GM18867 (cell line): ENCODE measurements at regions not wholly inside any gene's neighbourhood (a gene's known extent, or its start where the extent isn't known, plus 50 kb on each side); places are given as distances from the start of the nearest gene placed in this dataset.

Experiments
- ATAC-seq: cut with Tn5 transposase; IDR thresholded peaks from one replicate; pipeline ENCODE4 v1.9.1; 2021; ENCODE audit warnings: mild to moderate bottlenecking, moderate library complexity; ENCODE audit not compliant: unreplicated experiment

- peak; percentile 89 for ATAC-seq
These were observed 65.9 kb upstream of the IRX6 start for GRCh38 chr16:55257966-55258613.

- no peak for ATAC-seq
These were observed 62.7 kb upstream of the IRX6 start for GRCh38 chr16:55261301-55261700.

- ATAC-seq, result no peak
These were observed 60.4 kb upstream of the IRX6 start for GRCh38 chr16:55263271-55264250.

- ATAC-seq, result no peak
These were observed 59.1 kb upstream of the IRX6 start for GRCh38 chr16:55264949-55265348.

- ATAC-seq, result no peak
These were observed 58.1 kb upstream of the IRX6 start for GRCh38 chr16:55265926-55266325.

- ATAC-seq, result no peak
These were observed 52.0 kb upstream of the IRX6 start for GRCh38 chr16:55271945-55272513.

GRCh38 chr16:55272744-55273143, 51.3 kb upstream of the IRX6 start:
- ATAC-seq, result no peak

- no peak for ATAC-seq
These were observed 50.6 kb upstream of the IRX6 start for GRCh38 chr16:55273356-55273755.

GRCh38 chr16:55273959-55274358, 50.0 kb upstream of the IRX6 start:
- ATAC-seq, result no peak
